ENCODE measurements at regions not wholly inside any gene's neighbourhood (a gene's known extent, or its start where the extent isn't known, plus 50 kb on each side); places are given as distances from the start of the nearest gene placed in this dataset.

- TF ChIP-seq, protein P1, sequence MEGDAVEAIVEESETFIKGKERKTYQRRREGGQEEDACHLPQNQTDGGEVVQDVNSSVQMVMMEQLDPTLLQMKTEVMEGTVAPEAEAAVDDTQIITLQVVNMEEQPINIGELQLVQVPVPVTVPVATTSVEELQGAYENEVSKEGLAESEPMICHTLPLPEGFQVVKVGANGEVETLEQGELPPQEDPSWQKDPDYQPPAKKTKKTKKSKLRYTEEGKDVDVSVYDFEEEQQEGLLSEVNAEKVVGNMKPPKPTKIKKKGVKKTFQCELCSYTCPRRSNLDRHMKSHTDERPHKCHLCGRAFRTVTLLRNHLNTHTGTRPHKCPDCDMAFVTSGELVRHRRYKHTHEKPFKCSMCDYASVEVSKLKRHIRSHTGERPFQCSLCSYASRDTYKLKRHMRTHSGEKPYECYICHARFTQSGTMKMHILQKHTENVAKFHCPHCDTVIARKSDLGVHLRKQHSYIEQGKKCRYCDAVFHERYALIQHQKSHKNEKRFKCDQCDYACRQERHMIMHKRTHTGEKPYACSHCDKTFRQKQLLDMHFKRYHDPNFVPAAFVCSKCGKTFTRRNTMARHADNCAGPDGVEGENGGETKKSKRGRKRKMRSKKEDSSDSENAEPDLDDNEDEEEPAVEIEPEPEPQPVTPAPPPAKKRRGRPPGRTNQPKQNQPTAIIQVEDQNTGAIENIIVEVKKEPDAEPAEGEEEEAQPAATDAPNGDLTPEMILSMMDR (IDR thresholded peaks at IDR 0.05; ENCODE audit: partially characterized antibody, unreplicated experiment) = no peak
- Mint-ChIP-seq H3K4me3 (ENCODE audit: unreplicated experiment) (no peak overlapping the region), H3K27ac (ENCODE audit: unreplicated experiment) (no peak overlapping the region), H3K9me3 (ENCODE audit: unreplicated experiment) (no peaks in the 10 kb centered on the region), H3K27me3 (ENCODE audit: unreplicated experiment) (peaks cover 2% of the 10 kb centered on the region), H3K36me3 (ENCODE audit: unreplicated experiment) (no peaks in the 10 kb centered on the region), H3K4me1 (ENCODE audit: low read depth, unreplicated experiment) (peaks cover 4% of the 10 kb centered on the region)
- DNase-seq = no peak
Observed at GRCh38 chr4:123874063-123874462, 477.5 kb downstream of the SPRY1 start.

DNA sequence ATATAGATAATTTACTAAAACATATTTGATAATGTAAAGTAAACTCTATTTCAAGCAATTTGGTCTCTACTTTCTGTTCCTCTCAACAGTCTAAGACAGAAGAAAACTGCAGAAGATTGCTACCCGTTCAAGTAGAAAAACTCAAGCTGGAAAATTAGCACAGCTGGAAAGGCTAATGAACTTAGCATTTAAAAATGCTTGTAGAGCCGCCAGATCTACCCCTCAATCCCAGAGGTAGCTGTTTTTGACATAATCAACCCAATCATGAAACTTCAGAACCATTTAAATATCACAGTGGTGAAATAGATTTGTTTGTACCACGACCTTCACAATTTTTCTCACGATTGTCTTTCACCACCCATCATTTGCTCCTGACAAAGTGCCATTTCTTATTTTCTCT, 479.5 kb downstream of the SPRY1 start:
- Mint-ChIP-seq H3K4me1 (ENCODE audit: low read depth, unreplicated experiment) (peaks cover 4% of the 10 kb centered on the region), H3K27ac (ENCODE audit: unreplicated experiment) (no peak overlapping the region)

DNA sequence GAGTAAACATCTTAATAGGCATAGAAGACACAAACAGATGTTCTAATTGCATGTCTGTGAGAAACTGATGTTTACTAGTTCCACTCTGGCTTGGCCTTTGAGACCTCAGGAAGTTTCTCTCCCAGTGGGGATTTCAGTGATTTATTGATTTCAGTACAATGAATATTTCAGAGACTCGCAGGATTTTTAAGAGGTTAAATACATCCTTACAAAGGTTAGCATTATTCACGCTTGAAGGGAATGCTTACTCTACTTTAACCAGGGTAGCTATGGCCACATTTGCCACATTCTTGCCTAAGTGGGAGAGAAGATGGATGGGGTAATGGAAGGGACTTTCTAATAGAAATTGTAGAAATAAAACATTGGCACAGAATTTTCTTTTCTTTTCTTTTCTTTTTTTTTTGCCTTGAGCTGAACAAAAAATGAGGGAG, 480.1 kb downstream of the SPRY1 start:
- no peak overlapping the region for H3K27ac Mint-ChIP-seq (ENCODE audit: unreplicated experiment)
- DNase-seq = no peak
- H3K4me1 Mint-ChIP-seq (ENCODE audit: low read depth, unreplicated experiment) = peaks cover 4% of the 10 kb centered on the region
- H3K4me3 Mint-ChIP-seq (ENCODE audit: unreplicated experiment) = no peak overlapping the region
- H3K36me3 Mint-ChIP-seq (ENCODE audit: unreplicated experiment) = no peaks in the 10 kb centered on the region
- peaks cover 2% of the 10 kb centered on the region for H3K27me3 Mint-ChIP-seq (ENCODE audit: unreplicated experiment)
- TF ChIP-seq, protein P1 (IDR thresholded peaks at IDR 0.05; ENCODE audit: partially characterized antibody, unreplicated experiment) = no peak
- H3K9me3 Mint-ChIP-seq (ENCODE audit: unreplicated experiment) = no peaks in the 10 kb centered on the region

More for the DNA sequence above, 479.5 kb downstream of the SPRY1 start:
- Mint-ChIP-seq H3K4me3 (ENCODE audit: unreplicated experiment) (no peak overlapping the region), H3K9me3 (ENCODE audit: unreplicated experiment) (no peaks in the 10 kb centered on the region), H3K27me3 (ENCODE audit: unreplicated experiment) (peaks cover 2% of the 10 kb centered on the region), H3K36me3 (ENCODE audit: unreplicated experiment) (no peaks in the 10 kb centered on the region)
- no peak for DNase-seq
- TF ChIP-seq, protein P1 (IDR thresholded peaks at IDR 0.05; ENCODE audit: partially characterized antibody, unreplicated experiment) = no peak

DNA sequence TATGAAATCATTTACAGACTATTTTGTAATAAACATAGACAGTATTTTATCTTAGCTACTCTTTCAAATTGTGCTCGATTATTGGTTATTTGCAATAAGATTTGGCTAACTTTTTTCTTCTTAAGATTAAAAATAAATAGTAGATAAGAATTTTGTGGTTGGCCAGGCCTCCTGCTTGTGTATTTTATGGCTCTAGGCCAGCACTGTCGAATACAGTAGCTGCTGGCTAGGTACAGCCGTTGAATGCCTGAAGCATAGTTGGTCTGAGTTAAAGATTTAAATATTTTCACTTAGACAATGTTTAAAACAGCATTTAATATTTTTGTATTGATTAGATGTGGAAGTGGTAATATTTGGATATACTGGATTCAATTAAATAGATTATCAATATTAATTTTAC, 481.0 kb downstream of the SPRY1 start:
- no peak for DNase-seq
- Mint-ChIP-seq H3K27me3 (ENCODE audit: unreplicated experiment) (peaks cover 2% of the 10 kb centered on the region), H3K4me1 (ENCODE audit: low read depth, unreplicated experiment) (peaks cover 4% of the 10 kb centered on the region), H3K27ac (ENCODE audit: unreplicated experiment) (no peak overlapping the region), H3K36me3 (ENCODE audit: unreplicated experiment) (no peaks in the 10 kb centered on the region), H3K4me3 (ENCODE audit: unreplicated experiment) (no peak overlapping the region), H3K9me3 (ENCODE audit: unreplicated experiment) (no peaks in the 10 kb centered on the region)
- TF ChIP-seq, protein P1 (IDR thresholded peaks at IDR 0.05; ENCODE audit: partially characterized antibody, unreplicated experiment) = no peak

DNA sequence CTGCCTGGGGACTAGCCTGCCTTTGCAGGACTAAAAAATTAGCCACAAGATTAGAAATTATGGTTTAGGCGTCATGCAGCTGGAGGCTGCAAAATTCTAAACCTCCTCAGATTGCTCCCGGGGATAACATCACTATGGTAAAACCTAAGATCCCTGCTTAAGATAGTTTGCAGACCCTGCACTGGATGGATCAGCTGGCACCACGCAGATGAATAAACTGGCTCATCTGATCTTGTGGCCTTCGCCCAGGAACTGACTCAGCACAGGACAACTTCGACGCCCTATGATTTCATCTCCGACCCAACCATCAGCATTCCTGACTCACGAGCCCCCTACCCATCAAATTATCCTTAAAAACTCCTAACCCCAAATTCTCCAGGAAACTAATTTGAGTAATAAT, 482.4 kb downstream of the SPRY1 start:
- H3K36me3 Mint-ChIP-seq (ENCODE audit: unreplicated experiment) = no peaks in the 10 kb centered on the region
- H3K27ac Mint-ChIP-seq (ENCODE audit: unreplicated experiment) = no peak overlapping the region
- peaks cover 4% of the 10 kb centered on the region for H3K4me1 Mint-ChIP-seq (ENCODE audit: low read depth, unreplicated experiment)
- H3K9me3 Mint-ChIP-seq (ENCODE audit: unreplicated experiment) = no peaks in the 10 kb centered on the region
- no peak overlapping the region for H3K4me3 Mint-ChIP-seq (ENCODE audit: unreplicated experiment)
- H3K27me3 Mint-ChIP-seq (ENCODE audit: unreplicated experiment) = peaks cover 2% of the 10 kb centered on the region
- TF ChIP-seq, protein P1 (IDR thresholded peaks at IDR 0.05; ENCODE audit: partially characterized antibody, unreplicated experiment) = no peak
- no peak for DNase-seq

Data from glutamatergic neuron (in vitro differentiated cells).